Esophagus muscularis mucosa (tissue), 4 donors: ENCODE measurements at regions not wholly inside any gene's neighbourhood (a gene's known extent, or its start where the extent isn't known, plus 50 kb on each side); places are given as distances from the start of the nearest gene placed in this dataset.

Experiments
- EP300 ChIP-seq: sonication (generic); formaldehyde crosslinking; IDR thresholded peaks from one replicate; pipeline ENCODE4 v1.6.1; 2017; ENCODE audit warnings: antibody characterized with exemption
- POLR2AphosphoS5 ChIP-seq, 2 donors: sonication (generic); formaldehyde crosslinking; IDR thresholded peaks; one replicate each; pipeline ENCODE4 v1.6.1; 2017; ENCODE audit warnings: antibody characterized with exemption in 2 of 2
- TF ChIP-seq, protein P1 (sequence below), 3 experiments: fragments of 200-600 bp in 2 of 3; fragments of 450-650 bp in 1 of 3; sonication (generic) in 2 of 3; IDR thresholded peaks; one replicate each; pipeline ENCODE4 v1.5.1; 2017 to 2019; ENCODE audit warnings: antibody characterized with exemption in 3 of 3, mild to moderate bottlenecking in 2 of 3, moderate library complexity in 1 of 3

DNA sequence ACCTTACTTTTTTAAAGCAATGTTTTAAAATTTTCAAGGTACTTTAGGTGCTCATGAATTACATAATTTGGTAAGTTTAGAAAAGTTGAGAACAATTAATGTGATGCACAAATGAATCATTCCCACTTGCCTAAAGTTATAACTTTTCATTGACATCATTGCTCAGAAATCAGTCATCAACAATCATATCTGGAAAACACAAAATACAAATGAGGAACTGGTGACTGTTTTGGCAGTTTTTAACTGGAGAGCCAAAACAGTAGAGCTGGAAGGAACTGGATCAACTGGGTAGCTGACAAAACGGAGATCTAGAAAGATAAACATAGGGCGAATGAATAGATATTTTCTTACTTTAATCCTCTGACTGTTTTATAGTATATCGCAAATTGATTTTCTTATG, 767.1 kb downstream of the IGSF11 start:
- TF ChIP-seq, protein P1, sequence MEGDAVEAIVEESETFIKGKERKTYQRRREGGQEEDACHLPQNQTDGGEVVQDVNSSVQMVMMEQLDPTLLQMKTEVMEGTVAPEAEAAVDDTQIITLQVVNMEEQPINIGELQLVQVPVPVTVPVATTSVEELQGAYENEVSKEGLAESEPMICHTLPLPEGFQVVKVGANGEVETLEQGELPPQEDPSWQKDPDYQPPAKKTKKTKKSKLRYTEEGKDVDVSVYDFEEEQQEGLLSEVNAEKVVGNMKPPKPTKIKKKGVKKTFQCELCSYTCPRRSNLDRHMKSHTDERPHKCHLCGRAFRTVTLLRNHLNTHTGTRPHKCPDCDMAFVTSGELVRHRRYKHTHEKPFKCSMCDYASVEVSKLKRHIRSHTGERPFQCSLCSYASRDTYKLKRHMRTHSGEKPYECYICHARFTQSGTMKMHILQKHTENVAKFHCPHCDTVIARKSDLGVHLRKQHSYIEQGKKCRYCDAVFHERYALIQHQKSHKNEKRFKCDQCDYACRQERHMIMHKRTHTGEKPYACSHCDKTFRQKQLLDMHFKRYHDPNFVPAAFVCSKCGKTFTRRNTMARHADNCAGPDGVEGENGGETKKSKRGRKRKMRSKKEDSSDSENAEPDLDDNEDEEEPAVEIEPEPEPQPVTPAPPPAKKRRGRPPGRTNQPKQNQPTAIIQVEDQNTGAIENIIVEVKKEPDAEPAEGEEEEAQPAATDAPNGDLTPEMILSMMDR (IDR thresholded peaks at IDR 0.05) = no peak
- TF ChIP-seq POLR2AphosphoS5 (IDR thresholded peaks at IDR 0.05) = no peak
- no peak for TF ChIP-seq EP300
